PC-9 (cell line): ENCODE measurements at regions not wholly inside any gene's neighbourhood (a gene's known extent, or its start where the extent isn't known, plus 50 kb on each side); places are given as distances from the start of the nearest gene placed in this dataset.

ENCODE experiments used
- BruUV-seq: library from RNA; stranded (reverse); fragments of 400-500 nt; replicated peaks from 2 replicates; lab custom pipeline; 2021; lab: Mats Ljungman, UMichigan
- CTCF ChIA-PET: fragments of 300-600 bp; sonication (Branson Sonifier 250); formaldehyde crosslinking; loops from one replicate; lab custom pipeline; 2022; ENCODE audit warnings: antibody characterized with exemption; lab: Charles Lee
- POLR2A ChIA-PET: fragments of 300-600 bp; sonication (Branson Sonifier 250); formaldehyde crosslinking; loops from one replicate; lab custom pipeline; 2022; ENCODE audit warnings: antibody characterized with exemption; ENCODE audit not compliant: unreplicated experiment; lab: Charles Lee
- DNase-seq, 2 experiments: peaks; one replicate each; pipeline versions ENCODE4 v3.0.0 to v3.0.0-alpha.2; 2015 to 2022; ENCODE audit warnings: mixed read lengths in 1 of 2
- H2AFZ ChIP-seq: fragments of 200-600 bp; sonication (generic); 2 replicates; pipeline ENCODE4 v1.8.1; 2017; ENCODE audit warnings: antibody characterized with exemption
- H3F3A ChIP-seq: fragments of 200-600 bp; sonication (generic); 2 replicates; pipeline ENCODE4 v1.8.1; 2017; ENCODE audit warnings: antibody characterized with exemption, mild to moderate bottlenecking, low read depth; ENCODE audit not compliant: insufficient read depth
- H3K27ac ChIP-seq: fragments of 200-600 bp; sonication (generic); 2 replicates; pipeline ENCODE4 v1.6.1; 2016; ENCODE audit warnings: mixed run types
- H3K27me3 ChIP-seq: fragments of 200-600 bp; sonication (generic); 2 replicates; pipeline ENCODE4 v1.6.1; 2016; ENCODE audit warnings: low read depth, mixed run types; ENCODE audit not compliant: insufficient read depth
- H3K36me3 ChIP-seq: fragments of 200-600 bp; sonication (generic); 2 replicates; pipeline ENCODE4 v1.6.1; 2016; ENCODE audit warnings: low read depth, mixed run types
- H3K4me1 ChIP-seq: fragments of 200-600 bp; sonication (generic); replicated peaks from 2 replicates; pipeline ENCODE4 v1.6.1; 2016; ENCODE audit warnings: mixed run types; ENCODE audit not compliant: insufficient read depth
- H3K4me2 ChIP-seq: fragments of 200-600 bp; sonication (generic); 2 replicates; pipeline ENCODE4 v1.6.1; 2017; ENCODE audit warnings: mixed run types
- H3K4me3 ChIP-seq: fragments of 200-600 bp; sonication (generic); 2 replicates; pipeline ENCODE4 v1.6.1; 2016; ENCODE audit warnings: mixed run types
- H3K79me2 ChIP-seq: fragments of 200-600 bp; sonication (generic); 2 replicates; pipeline ENCODE4 v1.6.1; 2017; ENCODE audit warnings: low read depth, mixed run types
- H3K9me2 ChIP-seq: fragments of 200-600 bp; sonication (generic); 2 replicates; pipeline ENCODE4 v1.8.1; 2017; ENCODE audit warnings: mild to moderate bottlenecking; ENCODE audit not compliant: insufficient read depth
- H3K9me3 ChIP-seq: fragments of 200-600 bp; sonication (generic); 2 replicates; pipeline ENCODE4 v1.8.1; 2016; ENCODE audit warnings: low read depth; ENCODE audit not compliant: insufficient read depth
- H4K20me1 ChIP-seq: fragments of 200-600 bp; sonication (generic); 2 replicates; pipeline ENCODE4 v1.8.1; 2017; ENCODE audit not compliant: insufficient read depth
- EZH2 ChIP-seq: fragments of 200-600 bp; sonication (generic); IDR thresholded peaks from 2 replicates; pipeline ENCODE4 v1.8.0; 2017; ENCODE audit warnings: antibody characterized with exemption, low read depth
- intact Hi-C: fragments of 100-400 bp; cut with micrococcal nuclease; formaldehyde crosslinking; loops from one replicate; pipeline ENCODE4 v1.10.0; 2022; ENCODE audit not compliant: unreplicated experiment
- TF ChIP-seq, protein P1 (sequence below): fragments of 200-600 bp; sonication (generic); conservative IDR thresholded peaks from 2 replicates; pipeline ENCODE4 v1.6.1; 2017; ENCODE audit warnings: mixed run types, antibody characterized with exemption, mild to moderate bottlenecking, moderate library complexity

DNA sequence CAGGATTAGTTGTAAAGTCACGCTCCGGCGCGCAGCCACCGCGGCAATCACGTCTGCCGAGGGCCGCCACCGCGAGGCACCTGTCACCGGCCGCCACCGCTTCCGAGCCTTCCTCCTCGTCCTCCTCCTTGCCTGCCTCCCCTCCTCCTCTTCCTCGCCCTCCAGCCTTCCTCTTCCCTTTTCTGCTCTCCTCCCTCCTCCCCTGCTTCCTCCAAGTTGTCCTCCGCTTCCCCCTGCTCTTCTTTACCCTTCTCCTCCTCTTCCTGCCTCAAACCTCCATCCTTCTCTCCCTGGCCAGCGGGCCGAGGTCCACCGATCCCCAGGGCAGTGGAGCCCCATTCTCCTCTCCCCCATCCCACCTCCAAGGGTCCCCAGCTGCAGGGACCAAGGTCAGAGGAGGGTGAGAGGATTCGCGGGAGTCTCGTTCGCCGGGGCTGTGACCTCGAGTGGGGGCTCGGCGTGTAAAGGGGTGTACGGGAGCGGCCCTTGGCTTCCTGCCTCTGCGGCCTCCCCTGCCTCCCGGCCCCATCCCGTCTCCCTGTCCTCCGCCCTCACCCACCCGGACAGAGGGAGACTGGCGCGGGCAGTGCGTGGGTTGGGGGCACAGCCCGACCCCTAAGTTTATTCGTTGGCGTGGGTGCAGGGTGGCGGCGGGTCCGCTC is 89.5 kb upstream of the PAX2 start:
- no peak overlapping the region for H2AFZ ChIP-seq
- H3K79me2 ChIP-seq: no peaks in the 10 kb centered on the region
- H3K9me2 ChIP-seq: no peaks in the 10 kb centered on the region
- no peak overlapping the region for H3K4me3 ChIP-seq
- H3K27me3 ChIP-seq: peaks cover 18% of the 10 kb centered on the region
- ChIA-PET CTCF (no interaction called here), POLR2A (no interaction called here)
- no peaks in the 10 kb centered on the region for H3F3A ChIP-seq
- H3K9me3 ChIP-seq: no peaks in the 10 kb centered on the region
- intact Hi-C loops: no loop called here
- no peak overlapping the region for H3K4me2 ChIP-seq
- TF ChIP-seq, protein P1, sequence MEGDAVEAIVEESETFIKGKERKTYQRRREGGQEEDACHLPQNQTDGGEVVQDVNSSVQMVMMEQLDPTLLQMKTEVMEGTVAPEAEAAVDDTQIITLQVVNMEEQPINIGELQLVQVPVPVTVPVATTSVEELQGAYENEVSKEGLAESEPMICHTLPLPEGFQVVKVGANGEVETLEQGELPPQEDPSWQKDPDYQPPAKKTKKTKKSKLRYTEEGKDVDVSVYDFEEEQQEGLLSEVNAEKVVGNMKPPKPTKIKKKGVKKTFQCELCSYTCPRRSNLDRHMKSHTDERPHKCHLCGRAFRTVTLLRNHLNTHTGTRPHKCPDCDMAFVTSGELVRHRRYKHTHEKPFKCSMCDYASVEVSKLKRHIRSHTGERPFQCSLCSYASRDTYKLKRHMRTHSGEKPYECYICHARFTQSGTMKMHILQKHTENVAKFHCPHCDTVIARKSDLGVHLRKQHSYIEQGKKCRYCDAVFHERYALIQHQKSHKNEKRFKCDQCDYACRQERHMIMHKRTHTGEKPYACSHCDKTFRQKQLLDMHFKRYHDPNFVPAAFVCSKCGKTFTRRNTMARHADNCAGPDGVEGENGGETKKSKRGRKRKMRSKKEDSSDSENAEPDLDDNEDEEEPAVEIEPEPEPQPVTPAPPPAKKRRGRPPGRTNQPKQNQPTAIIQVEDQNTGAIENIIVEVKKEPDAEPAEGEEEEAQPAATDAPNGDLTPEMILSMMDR: no peak
- TF ChIP-seq EZH2: no peak
- H3K36me3 ChIP-seq: no peaks in the 10 kb centered on the region
- no TSS peak for BruUV-seq
- no peak for DNase-seq
- H4K20me1 ChIP-seq: no peaks in the 10 kb centered on the region
- no peak overlapping the region for H3K27ac ChIP-seq
- H3K4me1 ChIP-seq: no peaks in the 10 kb centered on the region

DNA sequence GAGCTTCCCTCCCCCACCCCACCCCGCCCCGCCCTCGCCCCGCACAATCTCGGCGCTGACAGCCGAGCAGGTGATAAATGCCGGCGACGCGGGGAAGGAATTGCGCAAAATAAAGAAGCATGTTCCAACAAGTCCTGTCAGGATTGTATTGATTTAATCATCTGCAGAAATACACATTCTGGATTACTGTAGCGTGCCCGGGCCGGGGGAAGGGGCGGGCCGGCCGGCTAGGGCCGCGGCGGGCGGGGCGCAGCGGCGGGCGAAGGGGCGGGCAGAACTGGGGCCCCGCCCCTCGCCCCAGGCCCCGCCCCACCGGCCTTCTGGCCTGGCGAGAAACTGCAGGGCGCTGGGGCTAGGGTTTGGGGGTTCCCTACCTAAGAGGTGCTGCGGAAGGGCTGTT is 88.9 kb upstream of the PAX2 start:
- intact Hi-C loops: no loop called here
- Histone ChIP-seq H3K27ac (no peak overlapping the region), H3F3A (no peaks in the 10 kb centered on the region), H2AFZ (no peak overlapping the region), H3K9me2 (no peaks in the 10 kb centered on the region), H4K20me1 (no peaks in the 10 kb centered on the region), H3K27me3 (peaks cover 20% of the 10 kb centered on the region), H3K79me2 (no peaks in the 10 kb centered on the region), H3K9me3 (no peaks in the 10 kb centered on the region), H3K4me1 (no peaks in the 10 kb centered on the region), H3K36me3 (no peaks in the 10 kb centered on the region), H3K4me3 (no peak overlapping the region), H3K4me2 (no peak overlapping the region)
- TF ChIP-seq, protein P1: no peak
- no peak for TF ChIP-seq EZH2
- POLR2A ChIA-PET: no interaction called here
- DNase-seq: no peak
- BruUV-seq: no TSS peak
- CTCF ChIA-PET: no interaction called here

DNA sequence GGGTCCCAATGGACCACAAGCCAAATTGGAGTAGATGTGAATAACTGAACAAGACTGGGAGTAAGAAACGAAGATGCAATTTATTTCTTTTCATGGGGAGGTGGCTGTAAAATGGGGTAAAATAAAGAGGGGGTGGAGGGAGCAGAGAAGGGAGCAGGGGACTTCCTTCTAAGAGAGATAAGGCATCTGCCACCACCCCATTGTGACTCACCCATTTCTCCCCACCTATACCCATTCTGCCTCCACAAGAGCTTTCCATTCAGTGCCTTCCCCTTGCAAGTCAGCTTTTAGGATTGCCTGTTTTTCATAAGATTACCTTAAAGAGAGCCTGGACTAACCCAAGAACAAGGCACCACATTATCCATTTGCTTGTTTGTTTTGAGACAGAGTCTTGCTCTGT is 87.1 kb upstream of the PAX2 start:
- no peak overlapping the region for H3K4me2 ChIP-seq
- no peak overlapping the region for H3K27ac ChIP-seq
- ChIA-PET POLR2A (no interaction called here), CTCF (no interaction called here)
- no peaks in the 10 kb centered on the region for H3K79me2 ChIP-seq
- peaks cover 22% of the 10 kb centered on the region for H3K27me3 ChIP-seq
- TF ChIP-seq EZH2: no peak
- TF ChIP-seq, protein P1: no peak
- no peaks in the 10 kb centered on the region for H3F3A ChIP-seq
- no peaks in the 10 kb centered on the region for H3K4me1 ChIP-seq
- H3K9me3 ChIP-seq: no peaks in the 10 kb centered on the region
- H2AFZ ChIP-seq: no peak overlapping the region
- no peaks in the 10 kb centered on the region for H3K36me3 ChIP-seq
- H3K4me3 ChIP-seq: no peak overlapping the region
- intact Hi-C loops: no loop called here
- DNase-seq: no peak
- H4K20me1 ChIP-seq: no peaks in the 10 kb centered on the region
- H3K9me2 ChIP-seq: no peaks in the 10 kb centered on the region
- no TSS peak for BruUV-seq
